Esophagus muscularis mucosa (tissue), 3 donors: ENCODE measurements at regions not wholly inside any gene's neighbourhood (a gene's known extent, or its start where the extent isn't known, plus 50 kb on each side); places are given as distances from the start of the nearest gene placed in this dataset.

Experiments
- POLR2A ChIP-seq: fragments of 450-650 bp; IDR thresholded peaks from one replicate; pipeline ENCODE4 v1.6.1; 2017; ENCODE audit warnings: antibody characterized with exemption, moderate library complexity, mild to moderate bottlenecking, low read depth
- POLR2AphosphoS5 ChIP-seq, 2 donors: sonication (generic); formaldehyde crosslinking; IDR thresholded peaks; one replicate each; pipeline ENCODE4 v1.6.1; 2017; ENCODE audit warnings: antibody characterized with exemption in 2 of 2
- TF ChIP-seq, protein P1 (sequence below), 3 experiments: fragments of 200-600 bp in 2 of 3; fragments of 450-650 bp in 1 of 3; sonication (generic) in 2 of 3; IDR thresholded peaks; one replicate each; pipeline ENCODE4 v1.5.1; 2017 to 2019; ENCODE audit warnings: antibody characterized with exemption in 3 of 3, mild to moderate bottlenecking in 2 of 3, moderate library complexity in 1 of 3

DNA sequence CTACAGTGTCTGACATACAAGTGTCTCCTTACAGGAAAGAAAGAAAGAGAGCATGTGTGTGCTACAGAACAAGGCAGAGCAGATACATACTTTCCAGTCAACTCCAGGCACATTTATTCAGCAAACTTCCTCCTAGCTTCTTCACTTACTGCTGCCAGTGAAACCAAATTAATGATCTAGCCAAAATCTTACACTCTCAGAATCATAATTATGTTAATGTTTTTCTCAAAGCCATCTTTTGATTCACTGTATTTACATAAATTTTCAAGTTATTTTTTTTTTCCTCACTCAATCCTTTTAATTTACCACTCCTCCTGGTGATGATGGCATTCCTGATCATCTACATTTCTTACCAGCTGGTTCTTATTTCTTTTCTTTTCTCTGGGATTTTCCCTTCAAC lies 326.7 kb downstream of the IGSF11 start:
- TF ChIP-seq, protein P1, sequence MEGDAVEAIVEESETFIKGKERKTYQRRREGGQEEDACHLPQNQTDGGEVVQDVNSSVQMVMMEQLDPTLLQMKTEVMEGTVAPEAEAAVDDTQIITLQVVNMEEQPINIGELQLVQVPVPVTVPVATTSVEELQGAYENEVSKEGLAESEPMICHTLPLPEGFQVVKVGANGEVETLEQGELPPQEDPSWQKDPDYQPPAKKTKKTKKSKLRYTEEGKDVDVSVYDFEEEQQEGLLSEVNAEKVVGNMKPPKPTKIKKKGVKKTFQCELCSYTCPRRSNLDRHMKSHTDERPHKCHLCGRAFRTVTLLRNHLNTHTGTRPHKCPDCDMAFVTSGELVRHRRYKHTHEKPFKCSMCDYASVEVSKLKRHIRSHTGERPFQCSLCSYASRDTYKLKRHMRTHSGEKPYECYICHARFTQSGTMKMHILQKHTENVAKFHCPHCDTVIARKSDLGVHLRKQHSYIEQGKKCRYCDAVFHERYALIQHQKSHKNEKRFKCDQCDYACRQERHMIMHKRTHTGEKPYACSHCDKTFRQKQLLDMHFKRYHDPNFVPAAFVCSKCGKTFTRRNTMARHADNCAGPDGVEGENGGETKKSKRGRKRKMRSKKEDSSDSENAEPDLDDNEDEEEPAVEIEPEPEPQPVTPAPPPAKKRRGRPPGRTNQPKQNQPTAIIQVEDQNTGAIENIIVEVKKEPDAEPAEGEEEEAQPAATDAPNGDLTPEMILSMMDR (IDR thresholded peaks at IDR 0.05), result no peak
- TF ChIP-seq POLR2AphosphoS5 (IDR thresholded peaks at IDR 0.05), result no peak
- no peak for TF ChIP-seq POLR2A
